Liver (tissue), 8 donors: ENCODE measurements at regions not wholly inside any gene's neighbourhood (a gene's known extent, or its start where the extent isn't known, plus 50 kb on each side); places are given as distances from the start of the nearest gene placed in this dataset.

Source experiments
- DNase-seq: peaks from one replicate; pipeline ENCODE4 v3.0.0-alpha.2; 2017; ENCODE audit warnings: low spot score
- H3K27ac ChIP-seq, 2 donors: one replicate each; pipeline ENCODE4 v1.7.0; 2013; ENCODE audit warnings: inconsistent platforms in 2 of 2, low read length in 2 of 2, control low read depth in 1 of 2, low read depth in 1 of 2, mild to moderate bottlenecking in 1 of 2
- H3K27me3 ChIP-seq, 4 donors: one replicate each; pipeline versions ENCODE4 v1.6.1 to v1.7.0; 2013; ENCODE audit warnings: low read length in 3 of 4, inconsistent platforms in 1 of 4, mild to moderate bottlenecking in 1 of 4, moderate library complexity in 1 of 4; ENCODE audit not compliant: control insufficient read depth in 4 of 4, insufficient read depth in 4 of 4
- H3K36me3 ChIP-seq, 4 donors: one replicate each; pipeline versions ENCODE4 v1.6.1 to v1.7.0; 2013; ENCODE audit warnings: low read length in 3 of 4, mild to moderate bottlenecking in 3 of 4, low read depth in 1 of 4, moderate library complexity in 1 of 4; ENCODE audit not compliant: control insufficient read depth in 4 of 4, insufficient read depth in 3 of 4
- H3K4me1 ChIP-seq, 4 donors: one replicate each; pipeline versions ENCODE4 v1.6.1 to v1.7.0; 2013; ENCODE audit warnings: low read length in 3 of 4, mild to moderate bottlenecking in 3 of 4, moderate library complexity in 1 of 4; ENCODE audit not compliant: control insufficient read depth in 4 of 4, insufficient read depth in 4 of 4
- H3K4me3 ChIP-seq, 3 donors: one replicate each; pipeline versions ENCODE4 v1.6.1 to v1.7.0; 2013; ENCODE audit warnings: low read length in 3 of 3, control low read depth in 1 of 3, low read depth in 1 of 3, mild to moderate bottlenecking in 1 of 3
- H3K9ac ChIP-seq, 2 donors: one replicate each; pipeline ENCODE4 v1.7.0; 2013; ENCODE audit warnings: low read length in 2 of 2, mild to moderate bottlenecking in 2 of 2, moderate library complexity in 2 of 2, control low read depth in 1 of 2, low read depth in 1 of 2
- H3K9me3 ChIP-seq, 4 donors: one replicate each; pipeline versions ENCODE4 v1.6.1 to v1.7.0; 2013; ENCODE audit warnings: low read length in 3 of 4; ENCODE audit not compliant: control insufficient read depth in 4 of 4
- EGR1 ChIP-seq, 2 donors: IDR thresholded peaks; 2 replicates each; pipeline ENCODE4 v1.6.1; 2016 to 2018; ENCODE audit warnings: antibody characterized with exemption in 2 of 2, low read depth in 2 of 2
- FOXA1 ChIP-seq: IDR thresholded peaks from 2 replicates; pipeline ENCODE4 v1.6.1; 2016; ENCODE audit warnings: antibody characterized with exemption
- FOXA2 ChIP-seq: IDR thresholded peaks from 2 replicates; pipeline ENCODE4 v1.6.1; 2016; ENCODE audit warnings: antibody characterized with exemption
- GABPA ChIP-seq, 2 donors: IDR thresholded peaks in 1 of 2; conservative IDR thresholded peaks in 1 of 2; 2 replicates each; pipeline ENCODE4 v1.6.1; 2016; ENCODE audit warnings: antibody characterized with exemption in 2 of 2, mild to moderate bottlenecking in 1 of 2, moderate library complexity in 1 of 2
- HNF4A ChIP-seq, 2 donors: conservative IDR thresholded peaks; 2 replicates each; pipeline ENCODE4 v1.6.1; 2016; ENCODE audit warnings: antibody characterized with exemption in 2 of 2, mild to moderate bottlenecking in 2 of 2
- HNF4G ChIP-seq: IDR thresholded peaks from 2 replicates; pipeline ENCODE4 v1.6.1; 2016; ENCODE audit warnings: antibody characterized with exemption
- JUND ChIP-seq, 2 donors: IDR thresholded peaks; 2 replicates each; pipeline ENCODE4 v1.6.1; 2016; ENCODE audit warnings: antibody characterized with exemption in 2 of 2
- RAD21 ChIP-seq, 2 donors: IDR thresholded peaks; 2 replicates each; pipeline ENCODE4 v1.6.1; 2016; ENCODE audit warnings: antibody characterized with exemption in 2 of 2, mild to moderate bottlenecking in 2 of 2
- RXRA ChIP-seq, 2 donors: IDR thresholded peaks; 2 replicates each; pipeline ENCODE4 v1.6.1; 2017 to 2018; ENCODE audit warnings: antibody characterized with exemption in 2 of 2, mild to moderate bottlenecking in 1 of 2
- SP1 ChIP-seq: IDR thresholded peaks from 2 replicates; pipeline ENCODE4 v1.6.1; 2018; ENCODE audit warnings: antibody characterized with exemption, mild to moderate bottlenecking
- TAF1 ChIP-seq: conservative IDR thresholded peaks from 2 replicates; pipeline ENCODE4 v1.6.1; 2016; ENCODE audit warnings: antibody characterized with exemption, mild to moderate bottlenecking
- YY1 ChIP-seq: IDR thresholded peaks from 2 replicates; pipeline ENCODE4 v1.6.1; 2016; ENCODE audit warnings: antibody characterized with exemption, mild to moderate bottlenecking
- WGBS: extraction: QIAGEN DNeasy Blood & Tissue Kit; methylation state at CpG from one replicate; pipeline ENCODE4 v1.1.7; 2013; 5-methylcytosine and 5-hydroxymethylcytosine counted together
- TF ChIP-seq, protein P1 (sequence below): fragments of 150-350 bp; IDR thresholded peaks from 2 replicates; pipeline ENCODE4 v1.5.1; 2017; ENCODE audit warnings: improper control_type of control experiment, low read depth, low read length; ENCODE audit not compliant: missing input control
- TF ChIP-seq, protein P2 (sequence below): IDR thresholded peaks from 2 replicates; pipeline ENCODE4 v1.6.1; 2016; ENCODE audit warnings: antibody characterized with exemption
- TF ChIP-seq, protein P3 (sequence below): IDR thresholded peaks from 2 replicates; pipeline ENCODE4 v1.6.1; 2016; ENCODE audit warnings: antibody characterized with exemption
- TF ChIP-seq, protein P4 (sequence below): IDR thresholded peaks from 2 replicates; pipeline ENCODE4 v1.6.1; 2016; ENCODE audit warnings: antibody characterized with exemption
- TF ChIP-seq, protein P5 (sequence below): IDR thresholded peaks from 2 replicates; pipeline ENCODE4 v1.6.1; 2016; ENCODE audit warnings: antibody characterized with exemption, mild to moderate bottlenecking
- donor health status: healthy.
- donor health status: healthy.
- donor health status: healthy.
- donor health status: healthy.
- donor health status: healthy.

DNA sequence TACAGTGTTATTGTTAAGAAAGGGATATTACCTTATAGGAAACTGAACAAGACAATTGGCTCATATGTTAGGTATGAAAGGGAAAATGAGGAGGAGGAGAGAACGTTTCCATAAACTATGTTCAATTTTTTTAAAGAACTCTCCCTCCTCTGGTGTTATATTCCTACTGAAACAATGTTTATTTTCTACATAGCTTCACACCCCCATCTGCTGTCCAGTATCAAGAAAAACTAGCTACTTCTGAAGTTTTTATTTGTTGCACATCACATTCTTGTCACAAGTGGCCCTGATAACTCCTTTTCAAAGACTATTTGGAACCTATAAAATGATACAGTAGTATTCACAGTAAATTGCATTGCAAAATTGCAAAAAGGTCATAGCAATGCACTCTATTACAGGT, 223.4 kb upstream of the FAM174A start:
- Histone ChIP-seq H3K4me3 (no peak overlapping the region), H3K27ac (no peak overlapping the region), H3K4me1 (no peaks in the 10 kb centered on the region), H3K27me3 (no peaks in the 10 kb centered on the region), H3K9me3 (peaks cover 0 to 3% (median 0%) of the 10 kb centered on the region in 4 donors), H3K36me3 (no peaks in the 10 kb centered on the region), H3K9ac (no peak overlapping the region)
- WGBS, result 16% methylated on average over 1 of the region's 1 CpG
- DNase-seq, result no peak
- TF ChIP-seq FOXA1 (no peak), JUND (IDR thresholded peaks at IDR 0.05) (no peak), GABPA (IDR thresholded peaks at IDR 0.05 in 1 of 2, conservative IDR thresholded peaks at IDR 0.05 in 1 of 2) (no peak), RXRA (IDR thresholded peaks at IDR 0.05) (no peak), YY1 (no peak), HNF4G (no peak)
- TF ChIP-seq, protein P1, sequence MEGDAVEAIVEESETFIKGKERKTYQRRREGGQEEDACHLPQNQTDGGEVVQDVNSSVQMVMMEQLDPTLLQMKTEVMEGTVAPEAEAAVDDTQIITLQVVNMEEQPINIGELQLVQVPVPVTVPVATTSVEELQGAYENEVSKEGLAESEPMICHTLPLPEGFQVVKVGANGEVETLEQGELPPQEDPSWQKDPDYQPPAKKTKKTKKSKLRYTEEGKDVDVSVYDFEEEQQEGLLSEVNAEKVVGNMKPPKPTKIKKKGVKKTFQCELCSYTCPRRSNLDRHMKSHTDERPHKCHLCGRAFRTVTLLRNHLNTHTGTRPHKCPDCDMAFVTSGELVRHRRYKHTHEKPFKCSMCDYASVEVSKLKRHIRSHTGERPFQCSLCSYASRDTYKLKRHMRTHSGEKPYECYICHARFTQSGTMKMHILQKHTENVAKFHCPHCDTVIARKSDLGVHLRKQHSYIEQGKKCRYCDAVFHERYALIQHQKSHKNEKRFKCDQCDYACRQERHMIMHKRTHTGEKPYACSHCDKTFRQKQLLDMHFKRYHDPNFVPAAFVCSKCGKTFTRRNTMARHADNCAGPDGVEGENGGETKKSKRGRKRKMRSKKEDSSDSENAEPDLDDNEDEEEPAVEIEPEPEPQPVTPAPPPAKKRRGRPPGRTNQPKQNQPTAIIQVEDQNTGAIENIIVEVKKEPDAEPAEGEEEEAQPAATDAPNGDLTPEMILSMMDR, result no peak
- TF ChIP-seq, protein P2, sequence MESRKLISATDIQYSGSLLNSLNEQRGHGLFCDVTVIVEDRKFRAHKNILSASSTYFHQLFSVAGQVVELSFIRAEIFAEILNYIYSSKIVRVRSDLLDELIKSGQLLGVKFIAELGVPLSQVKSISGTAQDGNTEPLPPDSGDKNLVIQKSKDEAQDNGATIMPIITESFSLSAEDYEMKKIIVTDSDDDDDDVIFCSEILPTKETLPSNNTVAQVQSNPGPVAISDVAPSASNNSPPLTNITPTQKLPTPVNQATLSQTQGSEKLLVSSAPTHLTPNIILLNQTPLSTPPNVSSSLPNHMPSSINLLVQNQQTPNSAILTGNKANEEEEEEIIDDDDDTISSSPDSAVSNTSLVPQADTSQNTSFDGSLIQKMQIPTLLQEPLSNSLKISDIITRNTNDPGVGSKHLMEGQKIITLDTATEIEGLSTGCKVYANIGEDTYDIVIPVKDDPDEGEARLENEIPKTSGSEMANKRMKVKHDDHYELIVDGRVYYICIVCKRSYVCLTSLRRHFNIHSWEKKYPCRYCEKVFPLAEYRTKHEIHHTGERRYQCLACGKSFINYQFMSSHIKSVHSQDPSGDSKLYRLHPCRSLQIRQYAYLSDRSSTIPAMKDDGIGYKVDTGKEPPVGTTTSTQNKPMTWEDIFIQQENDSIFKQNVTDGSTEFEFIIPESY, result no peak
- TF ChIP-seq, protein P3, sequence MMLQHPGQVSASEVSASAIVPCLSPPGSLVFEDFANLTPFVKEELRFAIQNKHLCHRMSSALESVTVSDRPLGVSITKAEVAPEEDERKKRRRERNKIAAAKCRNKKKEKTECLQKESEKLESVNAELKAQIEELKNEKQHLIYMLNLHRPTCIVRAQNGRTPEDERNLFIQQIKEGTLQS, result no peak
- TF ChIP-seq, protein P4, sequence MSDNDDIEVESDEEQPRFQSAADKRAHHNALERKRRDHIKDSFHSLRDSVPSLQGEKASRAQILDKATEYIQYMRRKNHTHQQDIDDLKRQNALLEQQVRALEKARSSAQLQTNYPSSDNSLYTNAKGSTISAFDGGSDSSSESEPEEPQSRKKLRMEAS, result no peak

DNA sequence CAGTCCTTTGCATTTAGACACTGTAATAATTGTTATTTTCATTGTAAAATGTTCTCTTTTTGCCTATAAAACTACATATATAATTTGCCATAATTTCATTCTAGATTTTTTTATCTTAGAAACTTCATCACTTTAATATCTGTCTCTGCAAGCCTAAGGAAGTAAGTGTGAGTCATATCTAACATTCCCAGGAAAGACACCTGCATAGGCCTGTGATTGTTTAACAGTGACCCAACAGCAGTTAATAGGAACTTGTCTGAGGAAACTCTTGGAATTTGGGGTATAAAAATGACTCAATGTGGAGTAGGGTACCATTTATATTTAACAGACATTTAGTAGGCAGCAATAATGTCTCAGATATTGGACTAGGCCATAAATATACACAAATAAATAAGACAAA, 229.2 kb upstream of the FAM174A start:
- no peak overlapping the region for H3K4me3 ChIP-seq
- no peaks in the 10 kb centered on the region for H3K36me3 ChIP-seq
- no peaks in the 10 kb centered on the region for H3K9me3 ChIP-seq
- H3K27ac ChIP-seq, result no peak overlapping the region
- no peaks in the 10 kb centered on the region for H3K27me3 ChIP-seq
- H3K4me1 ChIP-seq, result no peaks in the 10 kb centered on the region
- H3K9ac ChIP-seq, result no peak overlapping the region
- no peak for TF ChIP-seq EGR1 (IDR thresholded peaks at IDR 0.05; ENCODE audit: low read depth in 2 of 2)
- no peak for DNase-seq

DNA sequence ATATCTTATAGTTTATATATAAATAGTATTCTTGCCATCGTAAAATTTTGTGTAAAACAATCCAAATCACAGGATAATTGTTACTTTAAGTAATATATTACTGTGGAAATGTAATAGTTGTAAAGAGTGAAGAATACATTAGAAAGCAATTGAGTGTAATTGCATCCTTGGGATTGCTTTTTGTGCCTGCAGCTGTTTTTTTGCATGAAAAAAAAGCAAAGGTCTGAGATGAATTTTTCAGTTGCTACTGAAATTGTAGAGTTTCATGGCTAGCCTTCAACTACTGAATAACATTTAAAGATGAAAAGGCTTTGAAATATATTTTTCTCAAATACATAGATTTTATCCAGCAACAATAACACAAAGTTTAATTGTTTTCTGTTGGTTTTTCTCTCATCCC, 232.0 kb upstream of the FAM174A start:
- no peaks in the 10 kb centered on the region for H3K4me1 ChIP-seq
- DNase-seq, result no peak
- H3K27me3 ChIP-seq, result no peaks in the 10 kb centered on the region
- no peak overlapping the region for H3K4me3 ChIP-seq
- H3K9ac ChIP-seq, result no peak overlapping the region
- no peaks in the 10 kb centered on the region for H3K9me3 ChIP-seq
- no peak overlapping the region for H3K27ac ChIP-seq
- TF ChIP-seq TAF1 (no peak), RAD21 (IDR thresholded peaks at IDR 0.05) (no peak), JUND (IDR thresholded peaks at IDR 0.05) (no peak), RXRA (IDR thresholded peaks at IDR 0.05) (no peak), FOXA2 (no peak), YY1 (no peak), HNF4A (conservative IDR thresholded peaks at IDR 0.05) (no peak), GABPA (IDR thresholded peaks at IDR 0.05 in 1 of 2, conservative IDR thresholded peaks at IDR 0.05 in 1 of 2) (no peak), FOXA1 (no peak), SP1 (no peak), EGR1 (IDR thresholded peaks at IDR 0.05; ENCODE audit: low read depth in 2 of 2) (no peak)
- TF ChIP-seq, protein P5, sequence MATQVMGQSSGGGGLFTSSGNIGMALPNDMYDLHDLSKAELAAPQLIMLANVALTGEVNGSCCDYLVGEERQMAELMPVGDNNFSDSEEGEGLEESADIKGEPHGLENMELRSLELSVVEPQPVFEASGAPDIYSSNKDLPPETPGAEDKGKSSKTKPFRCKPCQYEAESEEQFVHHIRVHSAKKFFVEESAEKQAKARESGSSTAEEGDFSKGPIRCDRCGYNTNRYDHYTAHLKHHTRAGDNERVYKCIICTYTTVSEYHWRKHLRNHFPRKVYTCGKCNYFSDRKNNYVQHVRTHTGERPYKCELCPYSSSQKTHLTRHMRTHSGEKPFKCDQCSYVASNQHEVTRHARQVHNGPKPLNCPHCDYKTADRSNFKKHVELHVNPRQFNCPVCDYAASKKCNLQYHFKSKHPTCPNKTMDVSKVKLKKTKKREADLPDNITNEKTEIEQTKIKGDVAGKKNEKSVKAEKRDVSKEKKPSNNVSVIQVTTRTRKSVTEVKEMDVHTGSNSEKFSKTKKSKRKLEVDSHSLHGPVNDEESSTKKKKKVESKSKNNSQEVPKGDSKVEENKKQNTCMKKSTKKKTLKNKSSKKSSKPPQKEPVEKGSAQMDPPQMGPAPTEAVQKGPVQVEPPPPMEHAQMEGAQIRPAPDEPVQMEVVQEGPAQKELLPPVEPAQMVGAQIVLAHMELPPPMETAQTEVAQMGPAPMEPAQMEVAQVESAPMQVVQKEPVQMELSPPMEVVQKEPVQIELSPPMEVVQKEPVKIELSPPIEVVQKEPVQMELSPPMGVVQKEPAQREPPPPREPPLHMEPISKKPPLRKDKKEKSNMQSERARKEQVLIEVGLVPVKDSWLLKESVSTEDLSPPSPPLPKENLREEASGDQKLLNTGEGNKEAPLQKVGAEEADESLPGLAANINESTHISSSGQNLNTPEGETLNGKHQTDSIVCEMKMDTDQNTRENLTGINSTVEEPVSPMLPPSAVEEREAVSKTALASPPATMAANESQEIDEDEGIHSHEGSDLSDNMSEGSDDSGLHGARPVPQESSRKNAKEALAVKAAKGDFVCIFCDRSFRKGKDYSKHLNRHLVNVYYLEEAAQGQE, result no peak
- TF ChIP-seq, protein P3, result no peak
- TF ChIP-seq, protein P4, result no peak
- TF ChIP-seq, protein P2, result no peak
- 76% methylated on average over 1 of the region's 1 CpG for WGBS
- no peaks in the 10 kb centered on the region for H3K36me3 ChIP-seq
